ENCODE measurements at regions not wholly inside any gene's neighbourhood (a gene's known extent, or its start where the extent isn't known, plus 50 kb on each side); places are given as distances from the start of the nearest gene placed in this dataset.

DNA sequence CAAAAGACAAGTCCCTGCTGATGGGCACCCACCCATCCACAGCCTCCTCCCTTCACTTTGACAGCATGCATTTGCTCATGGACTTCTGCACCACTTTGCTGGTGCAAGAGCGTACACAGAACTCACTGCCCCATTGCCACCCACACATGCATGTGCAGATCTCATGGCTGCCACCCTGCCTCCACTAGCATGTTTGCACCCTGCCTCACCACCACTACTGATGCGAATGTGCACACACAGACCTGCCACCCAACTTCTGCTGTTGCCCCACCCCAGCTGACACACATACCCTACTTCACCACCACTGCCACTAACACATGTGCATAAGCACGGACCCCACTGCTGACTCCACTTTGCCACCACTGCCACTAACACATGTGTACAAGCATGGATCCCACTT, 64.9 kb upstream of the EYS start:
- Histone ChIP-seq H4K20me1 (replicated peaks; ENCODE audit: control insufficient read depth, extremely low read depth, insufficient read depth, low read length) (no peaks in the 10 kb centered on the region), H3K9me3 (replicated peaks; ENCODE audit: control insufficient read depth, insufficient read depth, low read length) (no peaks in the 10 kb centered on the region), H3K27me3 (ENCODE audit: control insufficient read depth in 2 of 2, insufficient read depth in 2 of 2, low read length in 2 of 2) (no peaks in the 10 kb centered on the region), H2AFZ (ENCODE audit: low read depth, low read length) (no peak overlapping the region), H3K4me1 (ENCODE audit: control insufficient read depth, extremely low read depth, insufficient read depth, low read length) (no peaks in the 10 kb centered on the region), H3K36me3 (ENCODE audit: control insufficient read depth in 2 of 2, extremely low read depth in 1 of 2, insufficient read depth in 2 of 2, low read length in 2 of 2) (no peaks in the 10 kb centered on the region), H3K4me3 (replicated peaks in 1 of 3; ENCODE audit: insufficient read depth in 1 of 3, low read depth in 1 of 3, low read length in 3 of 3) (no peak overlapping the region), H3K79me2 (ENCODE audit: control insufficient read depth, insufficient read depth, low read length) (no peaks in the 10 kb centered on the region), H3K27ac (ENCODE audit: insufficient read depth, low read depth, low read length) (no peak overlapping the region), H3K9ac (replicated peaks; ENCODE audit: extremely low read depth, insufficient read depth, low read length) (no peak overlapping the region), H3K9me1 (replicated peaks; ENCODE audit: control insufficient read depth, extremely low read depth, insufficient read depth, low read length) (no peaks in the 10 kb centered on the region), H3K4me2 (ENCODE audit: insufficient read depth, low read length) (no peak overlapping the region)
- BruUV-seq (replicated peaks) = no TSS peak
- ChIA-PET POLR2A (no interaction called here), CTCF (no interaction called here)
- no peak for FAIRE-seq
- dilution Hi-C loops (cut with MboI; ENCODE audit: extremely low pct_ligation_motif_present, low sequenced_read_pairs) = no loop called here
- intact Hi-C loops (cut with micrococcal nuclease) = no loop called here
- TF ChIP-seq, protein P1, sequence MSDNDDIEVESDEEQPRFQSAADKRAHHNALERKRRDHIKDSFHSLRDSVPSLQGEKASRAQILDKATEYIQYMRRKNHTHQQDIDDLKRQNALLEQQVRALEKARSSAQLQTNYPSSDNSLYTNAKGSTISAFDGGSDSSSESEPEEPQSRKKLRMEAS (IDR thresholded peaks at IDR 0.05; ENCODE audit: insufficient read depth, insufficient read length) = no peak
- TF ChIP-seq, protein P2, sequence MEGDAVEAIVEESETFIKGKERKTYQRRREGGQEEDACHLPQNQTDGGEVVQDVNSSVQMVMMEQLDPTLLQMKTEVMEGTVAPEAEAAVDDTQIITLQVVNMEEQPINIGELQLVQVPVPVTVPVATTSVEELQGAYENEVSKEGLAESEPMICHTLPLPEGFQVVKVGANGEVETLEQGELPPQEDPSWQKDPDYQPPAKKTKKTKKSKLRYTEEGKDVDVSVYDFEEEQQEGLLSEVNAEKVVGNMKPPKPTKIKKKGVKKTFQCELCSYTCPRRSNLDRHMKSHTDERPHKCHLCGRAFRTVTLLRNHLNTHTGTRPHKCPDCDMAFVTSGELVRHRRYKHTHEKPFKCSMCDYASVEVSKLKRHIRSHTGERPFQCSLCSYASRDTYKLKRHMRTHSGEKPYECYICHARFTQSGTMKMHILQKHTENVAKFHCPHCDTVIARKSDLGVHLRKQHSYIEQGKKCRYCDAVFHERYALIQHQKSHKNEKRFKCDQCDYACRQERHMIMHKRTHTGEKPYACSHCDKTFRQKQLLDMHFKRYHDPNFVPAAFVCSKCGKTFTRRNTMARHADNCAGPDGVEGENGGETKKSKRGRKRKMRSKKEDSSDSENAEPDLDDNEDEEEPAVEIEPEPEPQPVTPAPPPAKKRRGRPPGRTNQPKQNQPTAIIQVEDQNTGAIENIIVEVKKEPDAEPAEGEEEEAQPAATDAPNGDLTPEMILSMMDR (IDR thresholded peaks at IDR 0.05; ENCODE audit: extremely low read depth in 1 of 2, insufficient read depth in 1 of 2, low read depth in 1 of 2, low read length in 2 of 2) = no peak
- TF ChIP-seq GATA2 (IDR thresholded peaks at IDR 0.05; ENCODE audit: insufficient read depth, insufficient read length, low read depth, low read length) = no peak
- no peak for TF ChIP-seq EZH2 (IDR thresholded peaks at IDR 0.05; ENCODE audit: borderline replicate concordance, low read depth, low read length, severe bottlenecking)
- no peak for TF ChIP-seq POLR2AphosphoS5 (IDR thresholded peaks at IDR 0.05; ENCODE audit: insufficient read depth, low read depth, low read length)
- TF ChIP-seq POLR2A (IDR thresholded peaks at IDR 0.05; ENCODE audit: low read depth, low read length) = no peak
- no peak for TF ChIP-seq MYC (IDR thresholded peaks at IDR 0.05; ENCODE audit: low read depth, low read length)
- TF ChIP-seq JUN (IDR thresholded peaks at IDR 0.05; ENCODE audit: borderline replicate concordance, insufficient read depth, insufficient read length, low read depth) = no peak
- TF ChIP-seq FOS (IDR thresholded peaks at IDR 0.05; ENCODE audit: borderline replicate concordance, insufficient read depth, low read length) = no peak
- no peak for DNase-seq (ENCODE audit: low read depth, low spot score)

Measured in endothelial cell of umbilical vein (primary cell).